ENCODE measurements at regions not wholly inside any gene's neighbourhood (a gene's known extent, or its start where the extent isn't known, plus 50 kb on each side); places are given as distances from the start of the nearest gene placed in this dataset.
A peak's percentile ranks its signal among the peaks of the same experiment; 100 is the strongest.

GRCh38 chrX:147679356-147680005 is 232.2 kb upstream of the FMR1 start:
- no peak for TF ChIP-seq CTCF (IDR thresholded peaks at IDR 0.05; ENCODE audit: insufficient read depth, low read depth, low read length, missing control alignments)
- no peak overlapping the region for H3K4me3 ChIP-seq (ENCODE audit: low read length)
- DNase-seq (ENCODE audit: low read depth) = peak; percentile 0

DNA sequence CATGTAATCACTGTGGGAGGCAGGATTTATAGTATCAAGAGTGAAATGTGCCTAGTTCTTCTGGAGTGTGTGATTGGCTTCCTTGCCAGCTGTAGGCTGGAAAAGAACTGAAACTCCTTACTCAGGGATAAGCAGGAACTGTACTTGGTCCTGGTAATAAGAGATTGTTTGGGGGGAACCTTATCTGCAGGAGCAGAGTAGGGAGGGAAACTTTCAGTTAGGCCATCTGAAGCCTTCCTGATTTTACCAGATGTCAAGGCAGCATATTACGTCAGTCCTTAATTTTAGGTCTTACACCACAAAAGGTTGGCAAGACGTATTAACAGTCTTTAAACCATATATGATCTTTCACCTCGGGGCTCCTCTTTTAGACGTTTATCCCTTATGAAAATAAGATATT is 231.5 kb upstream of the FMR1 start:
- DNase-seq (ENCODE audit: low read depth) = no peak
- TF ChIP-seq CTCF (IDR thresholded peaks at IDR 0.05; ENCODE audit: insufficient read depth, low read depth, low read length, missing control alignments) = no peak
- no peak overlapping the region for H3K4me3 ChIP-seq (ENCODE audit: low read length)

GRCh38 chrX:147693511-147693910 is 218.2 kb upstream of the FMR1 start:
- H3K4me3 ChIP-seq (ENCODE audit: low read length) = no peak overlapping the region
- TF ChIP-seq CTCF (IDR thresholded peaks at IDR 0.05; ENCODE audit: insufficient read depth, low read depth, low read length, missing control alignments) = no peak
- no peak for DNase-seq (ENCODE audit: low read depth)

DNA sequence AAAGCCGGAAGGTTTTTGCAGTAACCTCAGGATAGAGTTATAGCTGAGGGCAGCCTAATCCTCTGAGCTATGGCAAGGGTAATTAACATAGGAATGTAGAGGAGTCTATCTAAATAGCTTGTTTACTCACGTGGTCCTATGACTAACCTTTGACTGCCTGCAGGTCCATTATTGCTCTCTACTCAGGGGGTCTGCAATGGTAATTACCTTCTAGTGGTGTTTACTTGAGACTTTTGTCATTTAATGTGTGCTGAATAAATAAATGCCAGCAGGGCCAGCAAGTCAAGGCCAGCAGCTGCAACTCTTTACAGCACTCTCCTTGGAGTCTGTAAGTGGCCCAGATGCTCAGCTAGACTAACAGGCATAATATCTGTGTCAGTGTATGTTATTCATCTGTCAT is 212.7 kb upstream of the FMR1 start:
- no peak for DNase-seq (ENCODE audit: low read depth)
- TF ChIP-seq CTCF (IDR thresholded peaks at IDR 0.05; ENCODE audit: insufficient read depth, low read depth, low read length, missing control alignments) = no peak
- H3K4me3 ChIP-seq (ENCODE audit: low read length) = no peak overlapping the region

DNA sequence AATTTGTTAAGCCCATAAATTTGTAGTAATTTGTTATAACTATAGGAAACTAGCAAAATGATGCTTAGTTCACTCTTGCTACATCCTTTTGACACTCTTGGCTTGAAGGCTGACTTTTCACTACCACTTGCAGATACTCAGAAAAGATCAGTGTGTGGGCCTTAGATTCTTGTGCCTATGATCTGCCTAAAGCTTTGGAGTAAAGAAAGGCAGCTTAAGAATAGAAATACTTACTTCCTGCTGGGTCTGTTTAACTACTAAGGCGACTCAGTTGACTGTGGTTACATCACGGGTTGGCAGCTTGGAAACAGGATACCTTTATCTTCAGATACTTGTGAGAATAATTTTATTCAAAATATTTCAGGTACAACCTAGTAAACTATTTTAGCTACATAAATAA is 201.4 kb upstream of the FMR1 start:
- no peak for TF ChIP-seq CTCF (IDR thresholded peaks at IDR 0.05; ENCODE audit: insufficient read depth, low read depth, low read length, missing control alignments)
- no peak overlapping the region for H3K4me3 ChIP-seq (ENCODE audit: low read length)
- DNase-seq (ENCODE audit: low read depth) = no peak

DNA sequence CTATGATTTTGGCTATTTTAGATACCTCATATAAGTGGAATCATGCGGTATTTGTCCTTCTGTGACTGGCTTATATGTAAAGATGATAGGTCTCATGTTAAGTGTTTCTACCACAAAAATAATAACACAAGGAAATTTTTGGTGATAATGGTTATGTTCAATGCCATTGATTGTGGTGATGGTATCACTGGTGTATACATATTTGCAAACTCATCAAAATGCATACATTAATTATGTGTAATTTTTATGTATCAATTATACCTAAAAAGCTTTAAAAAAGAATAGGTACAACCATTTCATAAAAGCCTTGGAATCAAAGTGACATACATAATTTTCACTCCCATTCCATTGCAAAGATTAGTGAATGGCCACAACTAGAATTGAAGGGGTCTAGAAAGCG is 178.3 kb upstream of the FMR1 start:
- no peak overlapping the region for H3K4me3 ChIP-seq (ENCODE audit: low read length)
- DNase-seq (ENCODE audit: low read depth) = no peak
- no peak for TF ChIP-seq CTCF (IDR thresholded peaks at IDR 0.05; ENCODE audit: insufficient read depth, low read depth, low read length, missing control alignments)

- no peak for TF ChIP-seq CTCF (IDR thresholded peaks at IDR 0.05; ENCODE audit: insufficient read depth, low read depth, low read length, missing control alignments)
- peak; percentile 0 for DNase-seq (ENCODE audit: low read depth)
- no peak overlapping the region for H3K4me3 ChIP-seq (ENCODE audit: low read length)
Observed at GRCh38 chrX:147735364-147735763, 176.4 kb upstream of the FMR1 start.

All from epithelial cell of esophagus (primary cell).